ENCODE measurements at regions not wholly inside any gene's neighbourhood (a gene's known extent, or its start where the extent isn't known, plus 50 kb on each side); places are given as distances from the start of the nearest gene placed in this dataset.

- no peaks in the 10 kb centered on the region for H3K27me3 Mint-ChIP-seq
- no peak overlapping the region for H3K27ac Mint-ChIP-seq
- H4K20me1 ChIP-seq (ENCODE audit: control insufficient read depth, insufficient read depth, low read length, poor library complexity, severe bottlenecking), result no peaks in the 10 kb centered on the region
- no peaks in the 10 kb centered on the region for H3K4me1 ChIP-seq (ENCODE audit: control insufficient read depth in 2 of 2, insufficient read depth in 2 of 2, low read length in 2 of 2)
- no peak overlapping the region for H3K4me3 ChIP-seq (ENCODE audit: control extremely low read depth in 1 of 5, extremely low read depth in 1 of 5, insufficient read depth in 1 of 5, low read depth in 2 of 5, low read length in 4 of 5)
- H3K79me2 ChIP-seq (ENCODE audit: control insufficient read depth, insufficient read depth, low read length), result no peaks in the 10 kb centered on the region
- DNase-seq (no peak), ATAC-seq (ENCODE audit: low read depth) (no peak)
- no peak overlapping the region for H3K9ac ChIP-seq (ENCODE audit: low read length)
- H2AFZ ChIP-seq (ENCODE audit: insufficient read depth, low read depth, low read length, poor library complexity, severe bottlenecking), result no peak overlapping the region
- H3K9me3 ChIP-seq (ENCODE audit: control extremely low read depth in 1 of 3, control insufficient read depth in 2 of 3, insufficient read depth in 1 of 3, low read length in 2 of 3), result no peaks in the 10 kb centered on the region
- intact Hi-C loops (cut with micrococcal nuclease), result no loop called here
- H3K4me1 Mint-ChIP-seq, result no peaks in the 10 kb centered on the region
- no peak overlapping the region for H3K27ac ChIP-seq (ENCODE audit: low read length in 2 of 2)
- ChIA-PET CTCF (no interaction called here), POLR2A (no interaction called here)
- H3K9me3 Mint-ChIP-seq (ENCODE audit: insufficient read depth), result no peaks in the 10 kb centered on the region
- H3K36me3 ChIP-seq (replicated peaks in 1 of 2; ENCODE audit: control extremely low read depth in 1 of 2, control insufficient read depth in 1 of 2, extremely low read depth in 1 of 2, insufficient read depth in 2 of 2, low read length in 1 of 2), result no peaks in the 10 kb centered on the region
- no peak overlapping the region for H3K4me3 Mint-ChIP-seq
- no peak overlapping the region for H3K4me2 ChIP-seq (replicated peaks; ENCODE audit: low read depth, low read length, poor library complexity, severe bottlenecking)
- TF ChIP-seq CTCF (IDR thresholded peaks at IDR 0.05) (no peak), EZH2 (IDR thresholded peaks at IDR 0.05; ENCODE audit: borderline replicate concordance, insufficient read depth, low read depth, low read length, poor library complexity, severe bottlenecking) (no peak)
- no peaks in the 10 kb centered on the region for H3K27me3 ChIP-seq (replicated peaks in 1 of 4; ENCODE audit: control extremely low read depth in 1 of 4, control insufficient read depth in 3 of 4, insufficient read depth in 4 of 4, low read length in 3 of 4)
- WGBS (ENCODE audit: insufficient coverage), result 100% methylated on average over 1 of the region's 3 CpGs
Measured at GRCh38 chr7:106563466-106564150, 97.3 kb downstream of the CCDC71L start.

GRCh38 chr7:106562711-106563366 is 98.1 kb downstream of the CCDC71L start:
- Mint-ChIP-seq H3K4me1 (no peaks in the 10 kb centered on the region), H3K9me3 (ENCODE audit: insufficient read depth) (no peaks in the 10 kb centered on the region), H3K27ac (no peak overlapping the region), H3K27me3 (no peaks in the 10 kb centered on the region), H3K4me3 (no peak overlapping the region)
- Histone ChIP-seq H3K4me3 (ENCODE audit: control extremely low read depth in 1 of 5, extremely low read depth in 1 of 5, insufficient read depth in 1 of 5, low read depth in 2 of 5, low read length in 4 of 5) (no peak overlapping the region), H3K27ac (ENCODE audit: low read length in 2 of 2) (no peak overlapping the region), H4K20me1 (ENCODE audit: control insufficient read depth, insufficient read depth, low read length, poor library complexity, severe bottlenecking) (no peaks in the 10 kb centered on the region), H3K36me3 (replicated peaks in 1 of 2; ENCODE audit: control extremely low read depth in 1 of 2, control insufficient read depth in 1 of 2, extremely low read depth in 1 of 2, insufficient read depth in 2 of 2, low read length in 1 of 2) (no peaks in the 10 kb centered on the region), H3K27me3 (replicated peaks in 1 of 4; ENCODE audit: control extremely low read depth in 1 of 4, control insufficient read depth in 3 of 4, insufficient read depth in 4 of 4, low read length in 3 of 4) (no peaks in the 10 kb centered on the region), H3K79me2 (ENCODE audit: control insufficient read depth, insufficient read depth, low read length) (no peaks in the 10 kb centered on the region), H3K4me1 (ENCODE audit: control insufficient read depth in 2 of 2, insufficient read depth in 2 of 2, low read length in 2 of 2) (no peaks in the 10 kb centered on the region), H3K4me2 (replicated peaks; ENCODE audit: low read depth, low read length, poor library complexity, severe bottlenecking) (no peak overlapping the region), H3K9me3 (ENCODE audit: control extremely low read depth in 1 of 3, control insufficient read depth in 2 of 3, insufficient read depth in 1 of 3, low read length in 2 of 3) (no peaks in the 10 kb centered on the region), H3K9ac (ENCODE audit: low read length) (no peak overlapping the region), H2AFZ (ENCODE audit: insufficient read depth, low read depth, low read length, poor library complexity, severe bottlenecking) (no peak overlapping the region)
- ATAC-seq (ENCODE audit: low read depth) (no peak), DNase-seq (no peak)
- POLR2A ChIA-PET, result no interaction called here
- WGBS (ENCODE audit: insufficient coverage), result 63% methylated on average over 2 of the region's 3 CpGs
- CTCF ChIA-PET, result no interaction called here
- no peak for TF ChIP-seq EZH2 (IDR thresholded peaks at IDR 0.05; ENCODE audit: borderline replicate concordance, insufficient read depth, low read depth, low read length, poor library complexity, severe bottlenecking)
- no peak for TF ChIP-seq CTCF (IDR thresholded peaks at IDR 0.05)
- intact Hi-C loops (cut with micrococcal nuclease), result no loop called here
